ENCODE measurements at regions not wholly inside any gene's neighbourhood (a gene's known extent, or its start where the extent isn't known, plus 50 kb on each side); places are given as distances from the start of the nearest gene placed in this dataset.

- Histone ChIP-seq H3K4me3 (ENCODE audit: low read depth, low read length) (no peak overlapping the region), H3K9me3 (ENCODE audit: control insufficient read depth, insufficient read depth, low read depth, low read length) (no peaks in the 10 kb centered on the region), H3K4me1 (ENCODE audit: control insufficient read depth, insufficient read depth, low read length) (no peaks in the 10 kb centered on the region), H3K36me3 (ENCODE audit: control insufficient read depth in 2 of 2, insufficient read depth in 1 of 2, low read length in 2 of 2) (no peaks in the 10 kb centered on the region), H3K27ac (ENCODE audit: extremely low read depth, low read depth, low read length) (no peak overlapping the region)
- POLR2A ChIA-PET: no interaction called here
- no peak for TF ChIP-seq ZNF530 (tag by site-specific recombination; IDR thresholded peaks at IDR 0.05; ENCODE audit: low read depth)
- TF ChIP-seq, protein P1, sequence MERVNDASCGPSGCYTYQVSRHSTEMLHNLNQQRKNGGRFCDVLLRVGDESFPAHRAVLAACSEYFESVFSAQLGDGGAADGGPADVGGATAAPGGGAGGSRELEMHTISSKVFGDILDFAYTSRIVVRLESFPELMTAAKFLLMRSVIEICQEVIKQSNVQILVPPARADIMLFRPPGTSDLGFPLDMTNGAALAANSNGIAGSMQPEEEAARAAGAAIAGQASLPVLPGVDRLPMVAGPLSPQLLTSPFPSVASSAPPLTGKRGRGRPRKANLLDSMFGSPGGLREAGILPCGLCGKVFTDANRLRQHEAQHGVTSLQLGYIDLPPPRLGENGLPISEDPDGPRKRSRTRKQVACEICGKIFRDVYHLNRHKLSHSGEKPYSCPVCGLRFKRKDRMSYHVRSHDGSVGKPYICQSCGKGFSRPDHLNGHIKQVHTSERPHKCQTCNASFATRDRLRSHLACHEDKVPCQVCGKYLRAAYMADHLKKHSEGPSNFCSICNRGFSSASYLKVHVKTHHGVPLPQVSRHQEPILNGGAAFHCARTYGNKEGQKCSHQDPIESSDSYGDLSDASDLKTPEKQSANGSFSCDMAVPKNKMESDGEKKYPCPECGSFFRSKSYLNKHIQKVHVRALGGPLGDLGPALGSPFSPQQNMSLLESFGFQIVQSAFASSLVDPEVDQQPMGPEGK (tag by site-specific recombination; IDR thresholded peaks at IDR 0.05): no peak
- no peak for TF ChIP-seq ZNF157 (tag by site-specific recombination; IDR thresholded peaks at IDR 0.05)
- TF ChIP-seq ZNF350 (tag by site-specific recombination; IDR thresholded peaks at IDR 0.05): no peak
- TF ChIP-seq ZNF302 (tag by site-specific recombination; IDR thresholded peaks at IDR 0.05; ENCODE audit: low read depth): no peak
- TF ChIP-seq ZNF843 (tag by site-specific recombination; IDR thresholded peaks at IDR 0.05): no peak
- TF ChIP-seq GLIS1 (tag by site-specific recombination; IDR thresholded peaks at IDR 0.05): no peak
- no peak for TF ChIP-seq HOXA7 (CRISPR knock-in tag; IDR thresholded peaks at IDR 0.05; ENCODE audit: borderline replicate concordance)
- no peak for TF ChIP-seq KLF16 (tag by site-specific recombination; IDR thresholded peaks at IDR 0.05)
- CTCF ChIA-PET: no interaction called here
Observed at GRCh38 chr13:59367467-59367866, 796.3 kb downstream of the DIAPH3 start.

- no peaks in the 10 kb centered on the region for H3K36me3 ChIP-seq (ENCODE audit: control insufficient read depth in 2 of 2, insufficient read depth in 1 of 2, low read length in 2 of 2)
- H3K4me3 ChIP-seq (ENCODE audit: low read depth, low read length): no peak overlapping the region
- TF ChIP-seq ZNF701 (tag by site-specific recombination; IDR thresholded peaks at IDR 0.05) (no peak), ZNF768 (tag by site-specific recombination; IDR thresholded peaks at IDR 0.05) (no peak), ZNF747 (tag by site-specific recombination; IDR thresholded peaks at IDR 0.05) (no peak), ZNF112 (tag by site-specific recombination; IDR thresholded peaks at IDR 0.05) (no peak), ZNF530 (tag by site-specific recombination; IDR thresholded peaks at IDR 0.05; ENCODE audit: low read depth) (no peak), ZNF169 (tag by site-specific recombination; IDR thresholded peaks at IDR 0.05) (no peak), ZNF416 (tag by site-specific recombination; IDR thresholded peaks at IDR 0.05) (no peak), ZNF560 (tag by site-specific recombination; IDR thresholded peaks at IDR 0.05; ENCODE audit: borderline replicate concordance) (no peak), SP3 (tag by site-specific recombination; IDR thresholded peaks at IDR 0.05) (no peak)
- TF ChIP-seq, protein P2, sequence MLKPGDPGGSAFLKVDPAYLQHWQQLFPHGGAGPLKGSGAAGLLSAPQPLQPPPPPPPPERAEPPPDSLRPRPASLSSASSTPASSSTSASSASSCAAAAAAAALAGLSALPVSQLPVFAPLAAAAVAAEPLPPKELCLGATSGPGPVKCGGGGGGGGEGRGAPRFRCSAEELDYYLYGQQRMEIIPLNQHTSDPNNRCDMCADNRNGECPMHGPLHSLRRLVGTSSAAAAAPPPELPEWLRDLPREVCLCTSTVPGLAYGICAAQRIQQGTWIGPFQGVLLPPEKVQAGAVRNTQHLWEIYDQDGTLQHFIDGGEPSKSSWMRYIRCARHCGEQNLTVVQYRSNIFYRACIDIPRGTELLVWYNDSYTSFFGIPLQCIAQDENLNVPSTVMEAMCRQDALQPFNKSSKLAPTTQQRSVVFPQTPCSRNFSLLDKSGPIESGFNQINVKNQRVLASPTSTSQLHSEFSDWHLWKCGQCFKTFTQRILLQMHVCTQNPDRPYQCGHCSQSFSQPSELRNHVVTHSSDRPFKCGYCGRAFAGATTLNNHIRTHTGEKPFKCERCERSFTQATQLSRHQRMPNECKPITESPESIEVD (tag by site-specific recombination; IDR thresholded peaks at IDR 0.05): no peak
- H3K9me3 ChIP-seq (ENCODE audit: control insufficient read depth, insufficient read depth, low read depth, low read length): no peaks in the 10 kb centered on the region
- ChIA-PET POLR2A (no interaction called here), CTCF (interaction anchor here (0.7 kb wide), 2 partner anchors 23 to 24 kb away, joined by 4 read pairs; no protein-coding TSS in a partner anchor)
- no peaks in the 10 kb centered on the region for H3K4me1 ChIP-seq (ENCODE audit: control insufficient read depth, insufficient read depth, low read length)
- H3K27ac ChIP-seq (ENCODE audit: extremely low read depth, low read depth, low read length): no peak overlapping the region
Observed at GRCh38 chr13:59367904-59368303, 795.8 kb downstream of the DIAPH3 start.

- CTCF ChIA-PET: interaction anchor here (0.7 kb wide), 2 partner anchors 23 to 311 kb away, joined by 3 to 4 read pairs; no protein-coding TSS in a partner anchor
- POLR2A ChIA-PET: no interaction called here
- H3K4me3 ChIP-seq (ENCODE audit: low read depth, low read length): no peak overlapping the region
- H3K27ac ChIP-seq (ENCODE audit: extremely low read depth, low read depth, low read length): no peak overlapping the region
- no peaks in the 10 kb centered on the region for H3K9me3 ChIP-seq (ENCODE audit: control insufficient read depth, insufficient read depth, low read depth, low read length)
- H3K4me1 ChIP-seq (ENCODE audit: control insufficient read depth, insufficient read depth, low read length): no peaks in the 10 kb centered on the region
- no peaks in the 10 kb centered on the region for H3K36me3 ChIP-seq (ENCODE audit: control insufficient read depth in 2 of 2, insufficient read depth in 1 of 2, low read length in 2 of 2)
- TF ChIP-seq ZBTB44 (tag by site-specific recombination; IDR thresholded peaks at IDR 0.05): no peak
- TF ChIP-seq, protein P3, sequence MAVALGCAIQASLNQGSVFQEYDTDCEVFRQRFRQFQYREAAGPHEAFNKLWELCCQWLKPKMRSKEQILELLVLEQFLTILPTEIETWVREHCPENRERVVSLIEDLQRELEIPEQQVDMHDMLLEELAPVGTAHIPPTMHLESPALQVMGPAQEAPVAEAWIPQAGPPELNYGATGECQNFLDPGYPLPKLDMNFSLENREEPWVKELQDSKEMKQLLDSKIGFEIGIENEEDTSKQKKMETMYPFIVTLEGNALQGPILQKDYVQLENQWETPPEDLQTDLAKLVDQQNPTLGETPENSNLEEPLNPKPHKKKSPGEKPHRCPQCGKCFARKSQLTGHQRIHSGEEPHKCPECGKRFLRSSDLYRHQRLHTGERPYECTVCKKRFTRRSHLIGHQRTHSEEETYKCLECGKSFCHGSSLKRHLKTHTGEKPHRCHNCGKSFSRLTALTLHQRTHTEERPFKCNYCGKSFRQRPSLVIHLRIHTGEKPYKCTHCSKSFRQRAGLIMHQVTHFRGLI (tag by site-specific recombination; IDR thresholded peaks at IDR 0.05): no peak
- TF ChIP-seq, protein P4, sequence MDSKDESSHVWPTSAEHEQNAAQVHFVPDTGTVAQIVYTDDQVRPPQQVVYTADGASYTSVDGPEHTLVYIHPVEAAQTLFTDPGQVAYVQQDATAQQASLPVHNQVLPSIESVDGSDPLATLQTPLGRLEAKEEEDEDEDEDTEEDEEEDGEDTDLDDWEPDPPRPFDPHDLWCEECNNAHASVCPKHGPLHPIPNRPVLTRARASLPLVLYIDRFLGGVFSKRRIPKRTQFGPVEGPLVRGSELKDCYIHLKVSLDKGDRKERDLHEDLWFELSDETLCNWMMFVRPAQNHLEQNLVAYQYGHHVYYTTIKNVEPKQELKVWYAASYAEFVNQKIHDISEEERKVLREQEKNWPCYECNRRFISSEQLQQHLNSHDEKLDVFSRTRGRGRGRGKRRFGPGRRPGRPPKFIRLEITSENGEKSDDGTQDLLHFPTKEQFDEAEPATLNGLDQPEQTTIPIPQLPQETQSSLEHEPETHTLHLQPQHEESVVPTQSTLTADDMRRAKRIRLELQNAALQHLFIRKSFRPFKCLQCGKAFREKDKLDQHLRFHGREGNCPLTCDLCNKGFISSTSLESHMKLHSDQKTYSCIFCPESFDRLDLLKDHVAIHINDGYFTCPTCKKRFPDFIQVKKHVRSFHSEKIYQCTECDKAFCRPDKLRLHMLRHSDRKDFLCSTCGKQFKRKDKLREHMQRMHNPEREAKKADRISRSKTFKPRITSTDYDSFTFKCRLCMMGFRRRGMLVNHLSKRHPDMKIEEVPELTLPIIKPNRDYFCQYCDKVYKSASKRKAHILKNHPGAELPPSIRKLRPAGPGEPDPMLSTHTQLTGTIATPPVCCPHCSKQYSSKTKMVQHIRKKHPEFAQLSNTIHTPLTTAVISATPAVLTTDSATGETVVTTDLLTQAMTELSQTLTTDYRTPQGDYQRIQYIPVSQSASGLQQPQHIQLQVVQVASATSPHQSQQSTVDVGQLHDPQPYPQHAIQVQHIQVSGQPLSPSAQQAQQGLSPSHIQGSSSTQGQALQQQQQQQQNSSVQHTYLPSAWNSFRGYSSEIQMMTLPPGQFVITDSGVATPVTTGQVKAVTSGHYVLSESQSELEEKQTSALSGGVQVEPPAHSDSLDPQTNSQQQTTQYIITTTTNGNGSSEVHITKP (tag by site-specific recombination; IDR thresholded peaks at IDR 0.05): no peak
- TF ChIP-seq ZNF10 (tag by site-specific recombination; IDR thresholded peaks at IDR 0.05): no peak
Observed at GRCh38 chr13:59368693-59369092, 795.0 kb downstream of the DIAPH3 start.

Measured in HEK293 (cell line).